GM23338 (cell line): ENCODE measurements at regions not wholly inside any gene's neighbourhood (a gene's known extent, or its start where the extent isn't known, plus 50 kb on each side); places are given as distances from the start of the nearest gene placed in this dataset.

Experiments
- ATAC-seq: fragments of 200-7000 bp; cut with Tn5 transposase; 3 replicates; pipeline ENCODE4 v1.9.1; 2020
- DNase-seq: peaks from one replicate; pipeline ENCODE4 v3.0.0-alpha.2; 2015; ENCODE audit warnings: low spot score
- H2AFZ ChIP-seq: fragments of 200-600 bp; sonication (generic); 2 replicates; pipeline ENCODE4 v1.8.0; 2016; ENCODE audit warnings: antibody characterized with exemption, mild to moderate bottlenecking, moderate library complexity
- H3F3A ChIP-seq: fragments of 200-600 bp; sonication (generic); replicated peaks from 2 replicates; pipeline ENCODE4 v1.8.0; 2017; ENCODE audit warnings: antibody characterized with exemption, mixed run types, low read depth
- H3K27ac ChIP-seq: fragments of 200-600 bp; sonication (generic); 2 replicates; pipeline ENCODE4 v1.6.1; 2016; ENCODE audit warnings: low read depth
- H3K27me3 ChIP-seq: fragments of 200-600 bp; sonication (generic); 2 replicates; pipeline ENCODE4 v1.8.0; 2016; ENCODE audit warnings: mild to moderate bottlenecking, mixed run types, moderate library complexity; ENCODE audit not compliant: insufficient read depth
- H3K36me3 ChIP-seq: fragments of 200-600 bp; sonication (generic); 2 replicates; pipeline ENCODE4 v1.8.0; 2016; ENCODE audit warnings: mild to moderate bottlenecking; ENCODE audit not compliant: insufficient read depth
- H3K4me1 ChIP-seq: fragments of 200-600 bp; sonication (generic); 2 replicates; pipeline ENCODE4 v1.8.0; 2016; ENCODE audit warnings: mild to moderate bottlenecking, moderate library complexity; ENCODE audit not compliant: insufficient read depth
- H3K4me2 ChIP-seq: fragments of 200-600 bp; sonication (generic); 2 replicates; pipeline ENCODE4 v1.7.1; 2017; ENCODE audit warnings: mixed run types
- H3K4me3 ChIP-seq: fragments of 200-600 bp; sonication (generic); 2 replicates; pipeline ENCODE4 v1.6.1; 2016; ENCODE audit warnings: mixed run types
- H3K79me2 ChIP-seq: fragments of 200-600 bp; sonication (generic); replicated peaks from 2 replicates; pipeline ENCODE4 v1.8.0; 2017; ENCODE audit warnings: mild to moderate bottlenecking; ENCODE audit not compliant: insufficient read depth
- H3K9me2 ChIP-seq: fragments of 200-600 bp; sonication (generic); 2 replicates; pipeline ENCODE4 v1.8.0; 2017; ENCODE audit not compliant: insufficient read depth
- H4K20me1 ChIP-seq: fragments of 200-600 bp; sonication (generic); replicated peaks from 2 replicates; pipeline ENCODE4 v1.8.0; 2017; ENCODE audit warnings: mild to moderate bottlenecking; ENCODE audit not compliant: insufficient read depth
- H3K27ac Mint-ChIP-seq: 2 replicates; pipeline ENCODE4 v1.8.0; 2020; ENCODE audit warnings: inconsistent platforms, mild to moderate bottlenecking, moderate library complexity, mixed read lengths
- H3K27me3 Mint-ChIP-seq: 3 replicates; pipeline ENCODE4 v1.8.0; 2022; ENCODE audit warnings: low read depth, mild to moderate bottlenecking, moderate library complexity, mixed read lengths, inconsistent platforms; ENCODE audit not compliant: insufficient read depth, poor library complexity
- H3K36me3 Mint-ChIP-seq: 3 replicates; pipeline ENCODE4 v1.8.0; 2021; ENCODE audit warnings: low read depth, mild to moderate bottlenecking, inconsistent platforms, moderate library complexity, mixed read lengths
- H3K4me1 Mint-ChIP-seq: 3 replicates; pipeline ENCODE4 v1.8.0; 2020; ENCODE audit warnings: mild to moderate bottlenecking, inconsistent platforms, mixed read lengths
- H3K4me3 Mint-ChIP-seq: 3 replicates; pipeline ENCODE4 v1.8.0; 2021; ENCODE audit warnings: moderate library complexity, mild to moderate bottlenecking, inconsistent platforms, mixed read lengths
- H3K9me3 Mint-ChIP-seq: 3 replicates; pipeline ENCODE4 v1.8.0; 2020; ENCODE audit warnings: moderate library complexity, mild to moderate bottlenecking, inconsistent platforms, mixed read lengths
- CREB1 ChIP-seq: fragments of 250-450 bp; sonication (Bioruptor Pico); IDR thresholded peaks from 2 replicates; pipeline ENCODE4 v1.5.0; 2020; ENCODE audit warnings: low read depth, mild to moderate bottlenecking, moderate library complexity
- ETS1 ChIP-seq: IDR thresholded peaks from 2 replicates; pipeline ENCODE4 v1.6.1; 2016; ENCODE audit warnings: antibody characterized with exemption
- EZH2 ChIP-seq: fragments of 200-600 bp; sonication (generic); IDR thresholded peaks from one replicate; pipeline ENCODE4 v1.8.0; 2017; ENCODE audit warnings: antibody characterized with exemption, mild to moderate bottlenecking, low read depth; ENCODE audit not compliant: unreplicated experiment
- EZH2phosphoT487 ChIP-seq: fragments of 200-600 bp; sonication (generic); IDR thresholded peaks from one replicate; pipeline ENCODE4 v1.8.1; 2018; ENCODE audit warnings: antibody characterized with exemption; ENCODE audit not compliant: unreplicated experiment
- JUNB ChIP-seq: IDR thresholded peaks from one replicate; pipeline ENCODE4 v1.6.1; 2016; ENCODE audit warnings: antibody characterized with exemption; ENCODE audit not compliant: unreplicated experiment
- NANOG ChIP-seq: IDR thresholded peaks from 2 replicates; pipeline ENCODE4 v1.6.1; 2016; ENCODE audit warnings: antibody characterized with exemption, borderline replicate concordance
- POLR2AphosphoS5 ChIP-seq: IDR thresholded peaks from 2 replicates; pipeline ENCODE4 v1.6.1; 2016; ENCODE audit warnings: antibody characterized with exemption, low read depth
- REST ChIP-seq: IDR thresholded peaks from one replicate; pipeline ENCODE4 v1.6.1; 2018; ENCODE audit warnings: antibody characterized with exemption; ENCODE audit not compliant: unreplicated experiment
- STAT1 ChIP-seq: IDR thresholded peaks from one replicate; pipeline ENCODE4 v1.6.1; 2016; ENCODE audit warnings: antibody characterized with exemption; ENCODE audit not compliant: unreplicated experiment
- ZNF114 ChIP-seq: fragments of 250-450 bp; sonication (Bioruptor Pico); IDR thresholded peaks from 2 replicates; pipeline ENCODE4 v1.5.0; 2020; ENCODE audit warnings: mild to moderate bottlenecking, moderate library complexity
- ZNF331 ChIP-seq: fragments of 250-450 bp; sonication (Bioruptor Pico); IDR thresholded peaks from 2 replicates; pipeline ENCODE4 v1.5.0; 2020; ENCODE audit warnings: low read depth, mild to moderate bottlenecking, moderate library complexity
- TF ChIP-seq, protein P1 (sequence below), 2 experiments: fragments of 200-600 bp in 1 of 2; sonication (generic) in 1 of 2; conservative IDR thresholded peaks; 2 replicates each; pipeline versions ENCODE4 v1.5.1 to v1.6.1; 2016 to 2017; ENCODE audit warnings: antibody characterized with exemption in 2 of 2, low read depth in 2 of 2, mild to moderate bottlenecking in 2 of 2, moderate library complexity in 1 of 2
- TF ChIP-seq, protein P2 (sequence below): fragments of 250-450 bp; sonication (Bioruptor Pico); IDR thresholded peaks from 2 replicates; pipeline ENCODE4 v1.5.0; 2020; ENCODE audit warnings: mild to moderate bottlenecking, moderate library complexity

- no peaks in the 10 kb centered on the region for H3K36me3 Mint-ChIP-seq
- Histone ChIP-seq H3F3A (no peaks in the 10 kb centered on the region), H3K4me2 (no peak overlapping the region), H3K27ac (no peak overlapping the region), H3K79me2 (no peaks in the 10 kb centered on the region), H4K20me1 (no peaks in the 10 kb centered on the region), H3K4me3 (no peak overlapping the region), H3K27me3 (no peaks in the 10 kb centered on the region), H3K36me3 (no peaks in the 10 kb centered on the region), H2AFZ (no peak overlapping the region; the same call in 1 of the 2 replicates), H3K4me1 (peaks cover 6% of the 10 kb centered on the region; the same call in 1 of the 2 replicates), H3K9me2 (peaks cover 5% of the 10 kb centered on the region; the same call in 1 of the 2 replicates)
- H3K27me3 Mint-ChIP-seq = no peaks in the 10 kb centered on the region
- DNase-seq (no peak), ATAC-seq (no peak)
- no peak overlapping the region for H3K4me3 Mint-ChIP-seq
- H3K27ac Mint-ChIP-seq = no peak overlapping the region
- TF ChIP-seq EZH2phosphoT487 = no peak
- TF ChIP-seq, protein P1, sequence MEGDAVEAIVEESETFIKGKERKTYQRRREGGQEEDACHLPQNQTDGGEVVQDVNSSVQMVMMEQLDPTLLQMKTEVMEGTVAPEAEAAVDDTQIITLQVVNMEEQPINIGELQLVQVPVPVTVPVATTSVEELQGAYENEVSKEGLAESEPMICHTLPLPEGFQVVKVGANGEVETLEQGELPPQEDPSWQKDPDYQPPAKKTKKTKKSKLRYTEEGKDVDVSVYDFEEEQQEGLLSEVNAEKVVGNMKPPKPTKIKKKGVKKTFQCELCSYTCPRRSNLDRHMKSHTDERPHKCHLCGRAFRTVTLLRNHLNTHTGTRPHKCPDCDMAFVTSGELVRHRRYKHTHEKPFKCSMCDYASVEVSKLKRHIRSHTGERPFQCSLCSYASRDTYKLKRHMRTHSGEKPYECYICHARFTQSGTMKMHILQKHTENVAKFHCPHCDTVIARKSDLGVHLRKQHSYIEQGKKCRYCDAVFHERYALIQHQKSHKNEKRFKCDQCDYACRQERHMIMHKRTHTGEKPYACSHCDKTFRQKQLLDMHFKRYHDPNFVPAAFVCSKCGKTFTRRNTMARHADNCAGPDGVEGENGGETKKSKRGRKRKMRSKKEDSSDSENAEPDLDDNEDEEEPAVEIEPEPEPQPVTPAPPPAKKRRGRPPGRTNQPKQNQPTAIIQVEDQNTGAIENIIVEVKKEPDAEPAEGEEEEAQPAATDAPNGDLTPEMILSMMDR (conservative IDR thresholded peaks at IDR 0.05; ENCODE audit: low read depth in 2 of 2) = no peak
- TF ChIP-seq ETS1 = no peak
- TF ChIP-seq JUNB = no peak
- no peak for TF ChIP-seq EZH2
- TF ChIP-seq CREB1 = no peak
- TF ChIP-seq ZNF114 (CRISPR knock-in tag) = no peak
- TF ChIP-seq ZNF331 = no peak
- TF ChIP-seq NANOG = no peak
- TF ChIP-seq POLR2AphosphoS5 = no peak
- TF ChIP-seq, protein P2, sequence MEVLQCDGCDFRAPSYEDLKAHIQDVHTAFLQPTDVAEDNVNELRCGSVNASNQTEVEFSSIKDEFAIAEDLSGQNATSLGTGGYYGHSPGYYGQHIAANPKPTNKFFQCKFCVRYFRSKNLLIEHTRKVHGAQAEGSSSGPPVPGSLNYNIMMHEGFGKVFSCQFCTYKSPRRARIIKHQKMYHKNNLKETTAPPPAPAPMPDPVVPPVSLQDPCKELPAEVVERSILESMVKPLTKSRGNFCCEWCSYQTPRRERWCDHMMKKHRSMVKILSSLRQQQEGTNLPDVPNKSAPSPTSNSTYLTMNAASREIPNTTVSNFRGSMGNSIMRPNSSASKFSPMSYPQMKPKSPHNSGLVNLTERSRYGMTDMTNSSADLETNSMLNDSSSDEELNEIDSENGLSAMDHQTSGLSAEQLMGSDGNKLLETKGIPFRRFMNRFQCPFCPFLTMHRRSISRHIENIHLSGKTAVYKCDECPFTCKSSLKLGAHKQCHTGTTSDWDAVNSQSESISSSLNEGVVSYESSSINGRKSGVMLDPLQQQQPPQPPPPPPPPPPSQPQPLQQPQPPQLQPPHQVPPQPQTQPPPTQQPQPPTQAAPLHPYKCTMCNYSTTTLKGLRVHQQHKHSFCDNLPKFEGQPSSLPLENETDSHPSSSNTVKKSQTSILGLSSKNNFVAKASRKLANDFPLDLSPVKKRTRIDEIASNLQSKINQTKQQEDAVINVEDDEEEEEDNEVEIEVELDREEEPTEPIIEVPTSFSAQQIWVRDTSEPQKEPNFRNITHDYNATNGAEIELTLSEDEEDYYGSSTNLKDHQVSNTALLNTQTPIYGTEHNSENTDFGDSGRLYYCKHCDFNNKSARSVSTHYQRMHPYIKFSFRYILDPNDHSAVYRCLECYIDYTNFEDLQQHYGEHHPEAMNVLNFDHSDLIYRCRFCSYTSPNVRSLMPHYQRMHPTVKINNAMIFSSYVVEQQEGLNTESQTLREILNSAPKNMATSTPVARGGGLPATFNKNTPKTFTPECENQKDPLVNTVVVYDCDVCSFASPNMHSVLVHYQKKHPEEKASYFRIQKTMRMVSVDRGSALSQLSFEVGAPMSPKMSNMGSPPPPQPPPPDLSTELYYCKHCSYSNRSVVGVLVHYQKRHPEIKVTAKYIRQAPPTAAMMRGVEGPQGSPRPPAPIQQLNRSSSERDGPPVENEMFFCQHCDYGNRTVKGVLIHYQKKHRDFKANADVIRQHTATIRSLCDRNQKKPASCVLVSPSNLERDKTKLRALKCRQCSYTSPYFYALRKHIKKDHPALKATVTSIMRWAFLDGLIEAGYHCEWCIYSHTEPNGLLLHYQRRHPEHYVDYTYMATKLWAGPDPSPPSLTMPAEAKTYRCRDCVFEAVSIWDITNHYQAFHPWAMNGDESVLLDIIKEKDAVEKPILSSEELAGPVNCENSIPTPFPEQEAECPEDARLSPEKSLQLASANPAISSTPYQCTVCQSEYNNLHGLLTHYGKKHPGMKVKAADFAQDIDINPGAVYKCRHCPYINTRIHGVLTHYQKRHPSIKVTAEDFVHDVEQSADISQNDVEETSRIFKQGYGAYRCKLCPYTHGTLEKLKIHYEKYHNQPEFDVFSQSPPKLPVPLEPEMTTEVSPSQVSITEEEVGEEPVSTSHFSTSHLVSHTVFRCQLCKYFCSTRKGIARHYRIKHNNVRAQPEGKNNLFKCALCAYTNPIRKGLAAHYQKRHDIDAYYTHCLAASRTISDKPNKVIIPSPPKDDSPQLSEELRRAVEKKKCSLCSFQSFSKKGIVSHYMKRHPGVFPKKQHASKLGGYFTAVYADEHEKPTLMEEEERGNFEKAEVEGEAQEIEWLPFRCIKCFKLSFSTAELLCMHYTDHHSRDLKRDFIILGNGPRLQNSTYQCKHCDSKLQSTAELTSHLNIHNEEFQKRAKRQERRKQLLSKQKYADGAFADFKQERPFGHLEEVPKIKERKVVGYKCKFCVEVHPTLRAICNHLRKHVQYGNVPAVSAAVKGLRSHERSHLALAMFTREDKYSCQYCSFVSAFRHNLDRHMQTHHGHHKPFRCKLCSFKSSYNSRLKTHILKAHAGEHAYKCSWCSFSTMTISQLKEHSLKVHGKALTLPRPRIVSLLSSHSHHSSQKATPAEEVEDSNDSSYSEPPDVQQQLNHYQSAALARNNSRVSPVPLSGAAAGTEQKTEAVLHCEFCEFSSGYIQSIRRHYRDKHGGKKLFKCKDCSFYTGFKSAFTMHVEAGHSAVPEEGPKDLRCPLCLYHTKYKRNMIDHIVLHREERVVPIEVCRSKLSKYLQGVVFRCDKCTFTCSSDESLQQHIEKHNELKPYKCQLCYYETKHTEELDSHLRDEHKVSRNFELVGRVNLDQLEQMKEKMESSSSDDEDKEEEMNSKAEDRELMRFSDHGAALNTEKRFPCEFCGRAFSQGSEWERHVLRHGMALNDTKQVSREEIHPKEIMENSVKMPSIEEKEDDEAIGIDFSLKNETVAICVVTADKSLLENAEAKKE (CRISPR knock-in tag) = no peak
- TF ChIP-seq STAT1 = no peak
- TF ChIP-seq REST = no peak
- H3K4me1 Mint-ChIP-seq = peaks cover 5% of the 10 kb centered on the region; the same call in 1 of the 3 replicates
- H3K9me3 Mint-ChIP-seq = no peaks in the 10 kb centered on the region
Measured at GRCh38 chr1:55575571-55576279, 360.6 kb upstream of the USP24 start.
